H9 (cell line): ENCODE measurements at regions not wholly inside any gene's neighbourhood (a gene's known extent, or its start where the extent isn't known, plus 50 kb on each side); places are given as distances from the start of the nearest gene placed in this dataset.

Source experiments
- DNase-seq: peaks from one replicate; pipeline ENCODE4 v3.0.0-alpha.2; 2017
- H2AFZ ChIP-seq: one replicate; pipeline ENCODE4 v1.6.1; 2013; ENCODE audit warnings: mild to moderate bottlenecking, low read length, control low read depth, moderate library complexity
- H2AK5ac ChIP-seq: 2 replicates; pipeline ENCODE4 v1.6.1; 2013; ENCODE audit warnings: low read length, control low read depth, mixed read lengths; ENCODE audit not compliant: insufficient read length
- H2BK120ac ChIP-seq: one replicate; pipeline ENCODE4 v1.6.1; 2013; ENCODE audit warnings: low read depth, mild to moderate bottlenecking, low read length, control low read depth, inconsistent platforms; ENCODE audit not compliant: poor library complexity, severe bottlenecking
- H2BK12ac ChIP-seq: 2 replicates; pipeline ENCODE4 v1.6.1; 2013; ENCODE audit warnings: low read length, control low read depth, mixed read lengths, low read depth; ENCODE audit not compliant: insufficient read length
- H2BK15ac ChIP-seq: 2 replicates; pipeline ENCODE4 v1.6.1; 2013; ENCODE audit warnings: low read depth, low read length, control low read depth
- H2BK20ac ChIP-seq: one replicate; pipeline ENCODE4 v1.6.1; 2013; ENCODE audit warnings: low read depth, mild to moderate bottlenecking, low read length, control low read depth, inconsistent platforms; ENCODE audit not compliant: poor library complexity, severe bottlenecking
- H2BK5ac ChIP-seq: 2 replicates; pipeline ENCODE4 v1.6.1; 2013; ENCODE audit warnings: low read length, control low read depth, mixed read lengths; ENCODE audit not compliant: insufficient read length
- H3K14ac ChIP-seq: 2 replicates; pipeline ENCODE4 v1.6.1; 2013; ENCODE audit warnings: low read length, control low read depth; ENCODE audit not compliant: insufficient read depth
- H3K18ac ChIP-seq: 2 replicates; pipeline ENCODE4 v1.6.1; 2013; ENCODE audit warnings: low read depth, mild to moderate bottlenecking, mixed read lengths, low read length, control low read depth; ENCODE audit not compliant: insufficient read length
- H3K23ac ChIP-seq: 2 replicates; pipeline ENCODE4 v1.6.1; 2013; ENCODE audit warnings: low read length, control low read depth, mixed read lengths, low read depth; ENCODE audit not compliant: insufficient read length
- H3K23me2 ChIP-seq: 2 replicates; pipeline ENCODE4 v1.6.1; 2013; ENCODE audit warnings: low read depth, mild to moderate bottlenecking, mixed read lengths, low read length, control low read depth; ENCODE audit not compliant: insufficient read length, poor library complexity, severe bottlenecking
- H3K27ac ChIP-seq: 2 replicates; pipeline ENCODE4 v1.5.1; 2013; ENCODE audit warnings: low read length, control low read depth, mixed read lengths, low read depth; ENCODE audit not compliant: insufficient read length
- H3K27me3 ChIP-seq: 2 replicates; pipeline ENCODE4 v1.6.1; 2013; ENCODE audit warnings: low read length, control low read depth, inconsistent platforms; ENCODE audit not compliant: insufficient read depth
- H3K4ac ChIP-seq: 2 replicates; pipeline ENCODE4 v1.6.1; 2013; ENCODE audit warnings: low read depth, mild to moderate bottlenecking, control low read depth, inconsistent platforms, low read length, moderate library complexity
- H3K4me1 ChIP-seq: 2 replicates; pipeline ENCODE4 v1.6.1; 2013; ENCODE audit warnings: low read length, control low read depth, inconsistent platforms; ENCODE audit not compliant: insufficient read depth
- H3K4me2 ChIP-seq: 2 replicates; pipeline ENCODE4 v1.6.1; 2013; ENCODE audit warnings: low read length, control low read depth, mixed read lengths; ENCODE audit not compliant: insufficient read length, insufficient read depth
- H3K56ac ChIP-seq: 2 replicates; pipeline ENCODE4 v1.6.1; 2013; ENCODE audit warnings: low read depth, mild to moderate bottlenecking, mixed read lengths, low read length, control low read depth; ENCODE audit not compliant: insufficient read length
- H3K79me1 ChIP-seq: 2 replicates; pipeline ENCODE4 v1.6.1; 2013; ENCODE audit warnings: low read depth, mild to moderate bottlenecking, moderate library complexity, low read length, control low read depth, inconsistent platforms; ENCODE audit not compliant: insufficient read depth, poor library complexity, severe bottlenecking
- H3K79me2 ChIP-seq: 2 replicates; pipeline ENCODE4 v1.6.1; 2013; ENCODE audit warnings: low read length, control low read depth, inconsistent platforms; ENCODE audit not compliant: insufficient read depth
- H3K9ac ChIP-seq: 2 replicates; pipeline ENCODE4 v1.6.1; 2013; ENCODE audit warnings: low read length, control low read depth, mixed read lengths; ENCODE audit not compliant: insufficient read length; ENCODE audit errors: extremely low read depth
- H3K9me3 ChIP-seq: one replicate; pipeline ENCODE4 v1.6.1; 2013; ENCODE audit warnings: low read depth, low read length, inconsistent platforms; ENCODE audit not compliant: control insufficient read depth
- H3T11ph ChIP-seq: one replicate; pipeline ENCODE4 v1.6.1; 2013; ENCODE audit warnings: mild to moderate bottlenecking, low read length, control low read depth, inconsistent platforms
- H4K20me1 ChIP-seq: one replicate; pipeline ENCODE4 v1.6.1; 2013; ENCODE audit not compliant: control insufficient read depth, insufficient read length, insufficient read depth
- H4K5ac ChIP-seq: 2 replicates; pipeline ENCODE4 v1.6.1; 2013; ENCODE audit warnings: low read depth, mild to moderate bottlenecking, mixed read lengths, low read length, control low read depth; ENCODE audit not compliant: insufficient read length
- H4K8ac ChIP-seq: replicated peaks from 2 replicates; pipeline ENCODE4 v1.6.1; 2013; ENCODE audit warnings: low read length, control low read depth, mixed read lengths, low read depth; ENCODE audit not compliant: insufficient read length
- H4K91ac ChIP-seq: 2 replicates; pipeline ENCODE4 v1.6.1; 2013; ENCODE audit warnings: low read depth, mild to moderate bottlenecking, moderate library complexity, mixed read lengths, low read length, control low read depth; ENCODE audit not compliant: insufficient read length
- H3K27ac Mint-ChIP-seq, 3 experiments: 2 replicates in 2 of 3; 3 replicates in 1 of 3; pipeline ENCODE4 v1.8.0; 2020 to 2021; ENCODE audit warnings: mixed read lengths in 3 of 3, mild to moderate bottlenecking in 1 of 3, moderate library complexity in 1 of 3
- H3K27me3 Mint-ChIP-seq: 2 replicates; pipeline ENCODE4 v1.8.0; 2021; ENCODE audit warnings: low read depth, mild to moderate bottlenecking, moderate library complexity, mixed read lengths
- H3K36me3 Mint-ChIP-seq, 3 experiments: 2 replicates in 2 of 3; 3 replicates in 1 of 3; pipeline ENCODE4 v1.8.0; 2020 to 2021; ENCODE audit warnings: low read depth in 3 of 3, mixed read lengths in 3 of 3; ENCODE audit not compliant: insufficient read depth in 1 of 3
- H3K4me1 Mint-ChIP-seq, 2 experiments: 2 replicates each; pipeline ENCODE4 v1.8.0; 2020; ENCODE audit warnings: mixed read lengths in 2 of 2
- H3K4me3 Mint-ChIP-seq, 2 experiments: 2 replicates in 1 of 2; 3 replicates in 1 of 2; pipeline ENCODE4 v1.8.0; 2020 to 2021; ENCODE audit warnings: mild to moderate bottlenecking in 2 of 2, mixed read lengths in 2 of 2, moderate library complexity in 1 of 2
- H3K9me3 Mint-ChIP-seq, 2 experiments: 2 replicates in 1 of 2; 3 replicates in 1 of 2; pipeline ENCODE4 v1.8.0; 2020; ENCODE audit warnings: mild to moderate bottlenecking in 2 of 2, mixed read lengths in 2 of 2, moderate library complexity in 1 of 2
- CTCF ChIP-seq: fragments of 200-600 bp; sonication (generic); conservative IDR thresholded peaks from 3 replicates; pipeline ENCODE4 v1.8.0; 2021; ENCODE audit warnings: antibody characterized with exemption, mild to moderate bottlenecking
- WGBS: extraction: QIAGEN DNeasy Blood & Tissue Kit; methylation state at CpG from one replicate; pipeline ENCODE4 v1.1.7; 2013; ENCODE audit warnings: missing lambda C conversion rate, low lambda C conversion rate, mixed read lengths; ENCODE audit not compliant: insufficient read length; ENCODE audit errors: extremely low coverage; 5-methylcytosine and 5-hydroxymethylcytosine counted together

GRCh38 chr16:66300037-66300436 lies 66.5 kb upstream of the CDH5 start:
- no CpG with 5 or more reads among the region's 3 CpGs for WGBS
- no peak overlapping the region for H3T11ph ChIP-seq
- H2BK12ac ChIP-seq = no peak overlapping the region
- H3K18ac ChIP-seq = no peak overlapping the region
- H3K23ac ChIP-seq = no peak overlapping the region
- no peaks in the 10 kb centered on the region for H4K20me1 ChIP-seq
- no peak overlapping the region for H2AK5ac ChIP-seq
- no peak overlapping the region for H2BK15ac ChIP-seq
- H3K4ac ChIP-seq = no peak overlapping the region
- Mint-ChIP-seq H3K27me3 (peaks cover 20% of the 10 kb centered on the region), H3K27ac (no peak overlapping the region), H3K4me1 (peaks cover 5 to 7% of the 10 kb centered on the region in 2 experiments), H3K4me3 (no peak overlapping the region), H3K36me3 (no peaks in the 10 kb centered on the region; a peak in 1 of 7 replicates), H3K9me3 (peaks cover 0 to 1% of the 10 kb centered on the region in 2 experiments; a peak in 1 of 5 replicates)
- no peak overlapping the region for H2BK120ac ChIP-seq
- no peak for DNase-seq
- no peaks in the 10 kb centered on the region for H3K4me1 ChIP-seq
- no peak overlapping the region for H3K4me2 ChIP-seq
- H3K27ac ChIP-seq = no peak overlapping the region
- H3K79me1 ChIP-seq = no peaks in the 10 kb centered on the region
- H3K27me3 ChIP-seq = no peaks in the 10 kb centered on the region
- H4K91ac ChIP-seq = no peak overlapping the region
- H3K23me2 ChIP-seq = no peaks in the 10 kb centered on the region
- no peak overlapping the region for H2BK5ac ChIP-seq
- H3K79me2 ChIP-seq = no peaks in the 10 kb centered on the region
- H2BK20ac ChIP-seq = no peak overlapping the region
- H2AFZ ChIP-seq = no peak overlapping the region
- H3K14ac ChIP-seq = no peak overlapping the region
- no peak overlapping the region for H4K8ac ChIP-seq
- no peak overlapping the region for H4K5ac ChIP-seq
- no peaks in the 10 kb centered on the region for H3K9me3 ChIP-seq
- no peak for TF ChIP-seq CTCF
- no peak overlapping the region for H3K56ac ChIP-seq
- H3K9ac ChIP-seq = no peak overlapping the region
